ENCODE measurements at regions not wholly inside any gene's neighbourhood (a gene's known extent, or its start where the extent isn't known, plus 50 kb on each side); places are given as distances from the start of the nearest gene placed in this dataset.

GRCh38 chr12:91772411-91772810 lies 373.2 kb downstream of the BTG1 start:
- H3K36me3 ChIP-seq (ENCODE audit: control insufficient read depth, insufficient read depth, low read length) = no peaks in the 10 kb centered on the region
- no peaks in the 10 kb centered on the region for H3K27me3 ChIP-seq (replicated peaks; ENCODE audit: control insufficient read depth, insufficient read depth, low read length)
- no peak overlapping the region for H3K4me3 ChIP-seq (replicated peaks; ENCODE audit: low read depth, low read length)
- TF ChIP-seq CTCF (IDR thresholded peaks at IDR 0.05; ENCODE audit: insufficient read depth, low read length, poor library complexity, severe bottlenecking) = no peak
- no peak for DNase-seq (ENCODE audit: extremely low read depth, insufficient read length)

- no peaks in the 10 kb centered on the region for H3K27me3 ChIP-seq (replicated peaks; ENCODE audit: control insufficient read depth, insufficient read depth, low read length)
- TF ChIP-seq CTCF (IDR thresholded peaks at IDR 0.05; ENCODE audit: insufficient read depth, low read length, poor library complexity, severe bottlenecking) = no peak
- DNase-seq (ENCODE audit: extremely low read depth, insufficient read length) = no peak
- no peaks in the 10 kb centered on the region for H3K36me3 ChIP-seq (ENCODE audit: control insufficient read depth, insufficient read depth, low read length)
- H3K4me3 ChIP-seq (replicated peaks; ENCODE audit: low read depth, low read length) = no peak overlapping the region
Measured at GRCh38 chr12:91769736-91770135, 375.9 kb downstream of the BTG1 start.

- Histone ChIP-seq H3K27me3 (replicated peaks; ENCODE audit: control insufficient read depth, insufficient read depth, low read length) (no peaks in the 10 kb centered on the region), H3K36me3 (ENCODE audit: control insufficient read depth, insufficient read depth, low read length) (no peaks in the 10 kb centered on the region), H3K4me3 (replicated peaks; ENCODE audit: low read depth, low read length) (no peak overlapping the region)
- no peak for DNase-seq (ENCODE audit: extremely low read depth, insufficient read length)
- no peak for TF ChIP-seq CTCF (IDR thresholded peaks at IDR 0.05; ENCODE audit: insufficient read depth, low read length, poor library complexity, severe bottlenecking)
Measured at GRCh38 chr12:91767237-91767636, 378.4 kb downstream of the BTG1 start.

- no peak for TF ChIP-seq CTCF (IDR thresholded peaks at IDR 0.05; ENCODE audit: insufficient read depth, low read length, poor library complexity, severe bottlenecking)
- Histone ChIP-seq H3K27me3 (replicated peaks; ENCODE audit: control insufficient read depth, insufficient read depth, low read length) (no peaks in the 10 kb centered on the region), H3K36me3 (ENCODE audit: control insufficient read depth, insufficient read depth, low read length) (no peaks in the 10 kb centered on the region), H3K4me3 (replicated peaks; ENCODE audit: low read depth, low read length) (no peak overlapping the region)
- DNase-seq (ENCODE audit: extremely low read depth, insufficient read length) = no peak
Measured at GRCh38 chr12:91766454-91766853, 379.2 kb downstream of the BTG1 start.

GRCh38 chr12:91763654-91764370 lies 381.8 kb downstream of the BTG1 start:
- Histone ChIP-seq H3K36me3 (ENCODE audit: control insufficient read depth, insufficient read depth, low read length) (no peaks in the 10 kb centered on the region), H3K27me3 (replicated peaks; ENCODE audit: control insufficient read depth, insufficient read depth, low read length) (no peaks in the 10 kb centered on the region), H3K4me3 (replicated peaks; ENCODE audit: low read depth, low read length) (no peak overlapping the region)
- DNase-seq (ENCODE audit: extremely low read depth, insufficient read length) = no peak
- no peak for TF ChIP-seq CTCF (IDR thresholded peaks at IDR 0.05; ENCODE audit: insufficient read depth, low read length, poor library complexity, severe bottlenecking)

GRCh38 chr12:91753649-91754048 lies 392.0 kb downstream of the BTG1 start:
- H3K4me3 ChIP-seq (replicated peaks; ENCODE audit: low read depth, low read length) = no peak overlapping the region
- DNase-seq (ENCODE audit: extremely low read depth, insufficient read length) = no peak
- no peaks in the 10 kb centered on the region for H3K36me3 ChIP-seq (ENCODE audit: control insufficient read depth, insufficient read depth, low read length)
- no peak for TF ChIP-seq CTCF (IDR thresholded peaks at IDR 0.05; ENCODE audit: insufficient read depth, low read length, poor library complexity, severe bottlenecking)
- H3K27me3 ChIP-seq (replicated peaks; ENCODE audit: control insufficient read depth, insufficient read depth, low read length) = no peaks in the 10 kb centered on the region

All from GM06990 (cell line).